ENCODE measurements at regions not wholly inside any gene's neighbourhood (a gene's known extent, or its start where the extent isn't known, plus 50 kb on each side); places are given as distances from the start of the nearest gene placed in this dataset.
"Not testable (repeated sequence)": the region's sequence is repeated elsewhere in the genome, so short reads cannot be mapped to it uniquely, and the experiment has no call there.

GRCh38 chr4:111031001-111031579 is 408.2 kb upstream of the PITX2 start:
- no peak for DNase-seq (ENCODE audit: low read depth)

GRCh38 chr4:111031596-111031995 is 408.7 kb upstream of the PITX2 start:
- no peak for DNase-seq (ENCODE audit: low read depth)

- no peak for DNase-seq (ENCODE audit: low read depth)
Measured at GRCh38 chr4:111037591-111038360, 414.9 kb upstream of the PITX2 start.

GRCh38 chr4:111040904-111041303 is 418.0 kb upstream of the PITX2 start:
- no peak for DNase-seq (ENCODE audit: low read depth)

GRCh38 chr4:111043286-111043685 is 420.4 kb upstream of the PITX2 start:
- no peak for DNase-seq (ENCODE audit: low read depth)

GRCh38 chr4:111045992-111046391 is 423.1 kb upstream of the PITX2 start:
- DNase-seq (ENCODE audit: low read depth), result no peak

GRCh38 chr4:111046811-111047210 is 423.9 kb upstream of the PITX2 start:
- DNase-seq (ENCODE audit: low read depth), result no peak

GRCh38 chr4:111048316-111048715 is 425.4 kb upstream of the PITX2 start:
- DNase-seq (ENCODE audit: low read depth), result no peak

GRCh38 chr4:111064342-111064993 is 441.6 kb upstream of the PITX2 start:
- DNase-seq (ENCODE audit: low read depth), result no peak

GRCh38 chr4:111066001-111066400 is 443.1 kb upstream of the PITX2 start:
- no peak for DNase-seq (ENCODE audit: low read depth)

GRCh38 chr4:111066447-111066846 is 443.6 kb upstream of the PITX2 start:
- no peak for DNase-seq (ENCODE audit: low read depth)

GRCh38 chr4:111066887-111067286 is 444.0 kb upstream of the PITX2 start:
- DNase-seq (ENCODE audit: low read depth), result peak; percentile 4

GRCh38 chr4:111068883-111069282 is 446.0 kb upstream of the PITX2 start:
- DNase-seq (ENCODE audit: low read depth), result no peak

- DNase-seq (ENCODE audit: low read depth), result peak; percentile 2
Measured at GRCh38 chr4:111070390-111070789, 447.5 kb upstream of the PITX2 start.

- DNase-seq (ENCODE audit: low read depth), result no peak
Measured at GRCh38 chr4:111074523-111075114, 451.7 kb upstream of the PITX2 start.

- not testable (repeated sequence) for DNase-seq (ENCODE audit: low read depth)
Measured at GRCh38 chr4:111076299-111076698, 453.4 kb upstream of the PITX2 start.

- DNase-seq (ENCODE audit: low read depth), result no peak
Measured at GRCh38 chr4:111108153-111108552, 485.3 kb upstream of the PITX2 start.

GRCh38 chr4:111113591-111113990 is 490.7 kb upstream of the PITX2 start:
- no peak for DNase-seq (ENCODE audit: low read depth)

- no peak for DNase-seq (ENCODE audit: low read depth)
Measured at GRCh38 chr4:111115881-111116280, 493.0 kb upstream of the PITX2 start.

GRCh38 chr4:111120191-111120590 is 497.3 kb upstream of the PITX2 start:
- no peak for DNase-seq (ENCODE audit: low read depth)

GRCh38 chr4:111126340-111126739 is 503.5 kb upstream of the PITX2 start:
- DNase-seq (ENCODE audit: low read depth), result no peak

- no peak for DNase-seq (ENCODE audit: low read depth)
Measured at GRCh38 chr4:111127841-111128240, 505.0 kb upstream of the PITX2 start.

GRCh38 chr4:111128327-111128726 is 505.4 kb upstream of the PITX2 start:
- DNase-seq (ENCODE audit: low read depth), result no peak
